Gastroesophageal sphincter (tissue), 3 donors: ENCODE measurements at regions not wholly inside any gene's neighbourhood (a gene's known extent, or its start where the extent isn't known, plus 50 kb on each side); places are given as distances from the start of the nearest gene placed in this dataset.

Experiments used
- POLR2A ChIP-seq, 2 donors: fragments of 450-650 bp; IDR thresholded peaks; one replicate each; pipeline ENCODE4 v1.6.1; 2017; ENCODE audit warnings: antibody characterized with exemption in 2 of 2, mild to moderate bottlenecking in 2 of 2, moderate library complexity in 1 of 2
- POLR2AphosphoS5 ChIP-seq: sonication (generic); formaldehyde crosslinking; IDR thresholded peaks from one replicate; pipeline ENCODE4 v1.6.1; 2017; ENCODE audit warnings: antibody characterized with exemption
- TF ChIP-seq, protein P1 (sequence below), 4 experiments: fragments of 200-600 bp in 2 of 4; fragments of 450-650 bp in 2 of 4; sonication (generic) in 1 of 4; IDR thresholded peaks; one replicate each; pipeline ENCODE4 v1.5.1; 2017 to 2019; ENCODE audit warnings: antibody characterized with exemption in 4 of 4, mild to moderate bottlenecking in 2 of 4, moderate library complexity in 2 of 4

DNA sequence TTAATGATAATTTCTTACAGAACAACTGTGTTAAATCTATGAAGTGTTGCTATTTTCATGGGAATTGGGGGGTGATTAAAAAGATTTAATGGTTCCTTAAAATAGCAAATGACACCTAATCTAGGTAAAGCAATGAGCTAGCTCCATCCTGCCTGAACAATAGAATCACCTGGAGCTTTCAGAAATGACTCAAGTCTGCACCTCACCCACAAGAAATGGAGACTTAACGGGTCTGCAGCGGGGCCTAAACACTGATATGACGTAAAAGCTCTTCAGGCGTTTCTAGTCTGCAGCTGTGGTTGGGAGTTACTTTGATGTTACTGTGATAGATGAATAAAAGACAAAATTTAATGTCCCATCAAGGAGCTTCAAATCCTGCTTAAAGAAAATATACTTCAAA is 328.2 kb downstream of the RND3 start:
- TF ChIP-seq, protein P1, sequence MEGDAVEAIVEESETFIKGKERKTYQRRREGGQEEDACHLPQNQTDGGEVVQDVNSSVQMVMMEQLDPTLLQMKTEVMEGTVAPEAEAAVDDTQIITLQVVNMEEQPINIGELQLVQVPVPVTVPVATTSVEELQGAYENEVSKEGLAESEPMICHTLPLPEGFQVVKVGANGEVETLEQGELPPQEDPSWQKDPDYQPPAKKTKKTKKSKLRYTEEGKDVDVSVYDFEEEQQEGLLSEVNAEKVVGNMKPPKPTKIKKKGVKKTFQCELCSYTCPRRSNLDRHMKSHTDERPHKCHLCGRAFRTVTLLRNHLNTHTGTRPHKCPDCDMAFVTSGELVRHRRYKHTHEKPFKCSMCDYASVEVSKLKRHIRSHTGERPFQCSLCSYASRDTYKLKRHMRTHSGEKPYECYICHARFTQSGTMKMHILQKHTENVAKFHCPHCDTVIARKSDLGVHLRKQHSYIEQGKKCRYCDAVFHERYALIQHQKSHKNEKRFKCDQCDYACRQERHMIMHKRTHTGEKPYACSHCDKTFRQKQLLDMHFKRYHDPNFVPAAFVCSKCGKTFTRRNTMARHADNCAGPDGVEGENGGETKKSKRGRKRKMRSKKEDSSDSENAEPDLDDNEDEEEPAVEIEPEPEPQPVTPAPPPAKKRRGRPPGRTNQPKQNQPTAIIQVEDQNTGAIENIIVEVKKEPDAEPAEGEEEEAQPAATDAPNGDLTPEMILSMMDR (IDR thresholded peaks at IDR 0.05): no peak
- TF ChIP-seq POLR2A (IDR thresholded peaks at IDR 0.05) (no peak), POLR2AphosphoS5 (no peak)
